ENCODE measurements at regions not wholly inside any gene's neighbourhood (a gene's known extent, or its start where the extent isn't known, plus 50 kb on each side); places are given as distances from the start of the nearest gene placed in this dataset.
A peak's percentile ranks its signal among the peaks of the same experiment; 100 is the strongest.

DNA sequence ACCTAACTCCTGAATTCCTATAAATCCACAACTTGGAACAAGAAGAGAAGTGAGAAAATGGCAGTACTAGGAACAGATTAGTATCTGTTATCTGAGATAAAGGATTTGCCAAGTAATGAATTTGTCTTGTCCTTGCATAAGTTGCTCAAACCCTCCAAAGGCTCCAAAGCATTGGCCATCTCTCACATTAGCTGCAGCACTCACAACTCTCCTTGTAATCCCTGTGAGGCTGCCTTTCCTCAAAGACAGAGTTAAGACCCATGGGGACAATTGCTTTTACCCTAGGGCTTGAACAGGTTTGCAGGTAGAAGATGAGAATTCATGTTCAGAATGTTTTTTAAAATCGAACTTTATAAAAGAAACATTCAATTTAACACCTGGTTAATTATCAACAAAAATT, 1702.2 kb downstream of the EFNB2 start:
- Mint-ChIP-seq H3K4me1 (ENCODE audit: low read depth) (no peaks in the 10 kb centered on the region), H3K27me3 (peaks cover 4% of the 10 kb centered on the region), H3K36me3 (no peaks in the 10 kb centered on the region), H3K9me3 (ENCODE audit: low read depth) (no peaks in the 10 kb centered on the region), H3K4me3 (no peak overlapping the region), H3K27ac (no peak overlapping the region)

DNA sequence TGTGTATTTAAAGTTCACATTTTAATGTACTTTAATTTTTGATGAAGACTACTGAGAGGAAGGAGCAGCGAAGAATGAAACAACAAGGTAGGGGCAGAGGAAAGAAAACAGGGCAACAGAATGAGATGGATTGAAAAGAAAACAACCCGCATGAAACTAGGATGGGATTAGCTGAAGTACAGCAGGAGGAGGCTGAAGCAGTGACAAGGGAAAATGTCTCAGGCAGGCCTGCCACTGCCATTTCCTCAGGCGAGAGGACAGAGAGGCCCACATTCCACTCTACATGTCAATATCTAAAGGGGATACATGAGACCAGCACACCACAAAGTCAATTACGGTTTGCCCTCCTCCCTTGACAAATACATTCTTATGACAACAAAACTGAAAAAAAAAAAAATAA, 1703.2 kb downstream of the EFNB2 start:
- Mint-ChIP-seq H3K4me1 (ENCODE audit: low read depth) (no peaks in the 10 kb centered on the region), H3K36me3 (no peaks in the 10 kb centered on the region), H3K27ac (no peak overlapping the region), H3K4me3 (no peak overlapping the region), H3K27me3 (peaks cover 5% of the 10 kb centered on the region), H3K9me3 (ENCODE audit: low read depth) (peaks cover 2% of the 10 kb centered on the region)

DNA sequence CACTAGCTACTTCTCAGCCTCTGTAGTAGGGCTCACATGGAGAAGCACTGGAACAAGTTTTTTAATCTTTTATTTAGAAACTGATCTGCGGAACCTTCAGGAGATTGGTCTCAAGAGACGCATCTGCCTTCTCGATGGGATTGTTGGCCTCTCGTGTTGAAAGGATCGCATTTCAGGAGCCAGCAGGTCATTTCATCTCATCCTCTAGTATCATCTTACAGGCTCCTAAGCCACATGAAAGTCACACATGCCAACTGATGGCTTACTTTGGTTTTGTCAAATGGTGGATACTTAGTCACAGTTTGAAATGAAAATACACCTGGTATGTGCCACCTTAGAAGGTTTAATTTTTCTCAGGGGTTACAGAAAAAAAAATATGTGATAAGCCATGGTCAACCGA, 1703.6 kb downstream of the EFNB2 start:
- Mint-ChIP-seq H3K4me1 (ENCODE audit: low read depth) (no peaks in the 10 kb centered on the region), H3K27ac (no peak overlapping the region), H3K27me3 (peaks cover 7% of the 10 kb centered on the region), H3K9me3 (ENCODE audit: low read depth) (peaks cover 4% of the 10 kb centered on the region), H3K4me3 (no peak overlapping the region), H3K36me3 (no peaks in the 10 kb centered on the region)

DNA sequence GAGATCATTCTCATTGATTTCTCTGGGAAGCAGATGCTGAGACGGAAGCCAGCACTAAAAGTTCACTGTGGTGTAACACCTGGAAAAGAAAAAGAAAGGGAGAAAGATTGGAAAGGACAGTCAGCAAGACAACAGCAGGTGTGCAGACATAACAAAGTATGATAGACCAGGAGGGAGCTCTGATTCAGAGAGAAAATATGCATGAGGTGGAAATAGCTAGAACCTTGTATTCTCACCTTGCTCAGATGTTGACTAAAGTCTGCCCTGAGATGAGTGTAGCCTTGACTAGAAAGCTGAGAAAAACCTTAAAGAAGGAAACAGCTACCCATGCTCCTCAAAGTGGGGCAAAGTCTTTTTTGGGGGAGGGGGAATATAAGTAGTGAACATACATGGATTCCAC, 1711.8 kb downstream of the EFNB2 start:
- H3K4me1 Mint-ChIP-seq (ENCODE audit: low read depth): no peaks in the 10 kb centered on the region
- H3K9me3 Mint-ChIP-seq (ENCODE audit: low read depth): peaks cover 4% of the 10 kb centered on the region
- no peak overlapping the region for H3K4me3 Mint-ChIP-seq
- H3K36me3 Mint-ChIP-seq: no peaks in the 10 kb centered on the region
- H3K27me3 Mint-ChIP-seq: peaks cover 4% of the 10 kb centered on the region
- no peak overlapping the region for H3K27ac Mint-ChIP-seq

DNA sequence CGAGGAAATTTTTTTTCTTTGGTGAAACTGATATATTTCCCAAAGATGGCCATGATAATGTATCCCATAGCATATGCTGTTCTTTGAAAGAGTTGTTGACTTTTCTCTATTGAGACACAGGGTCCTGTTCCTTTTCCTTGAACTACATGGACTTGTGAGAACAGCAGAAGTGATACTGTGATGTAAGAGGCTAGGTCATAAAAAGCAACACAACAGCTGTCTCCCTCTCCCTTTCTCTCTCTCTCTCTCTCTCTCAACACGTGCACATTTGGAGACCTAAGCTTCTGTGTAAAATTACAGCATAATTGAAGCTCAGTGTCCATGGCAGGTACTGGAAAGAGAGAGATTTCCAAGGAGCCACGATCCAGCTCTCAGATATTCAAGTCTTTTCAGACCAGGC, 1712.4 kb downstream of the EFNB2 start:
- Mint-ChIP-seq H3K27me3 (peaks cover 4% of the 10 kb centered on the region), H3K27ac (no peak overlapping the region), H3K4me1 (ENCODE audit: low read depth) (no peaks in the 10 kb centered on the region), H3K4me3 (no peak overlapping the region), H3K9me3 (ENCODE audit: low read depth) (peaks cover 4% of the 10 kb centered on the region), H3K36me3 (no peaks in the 10 kb centered on the region)

DNA sequence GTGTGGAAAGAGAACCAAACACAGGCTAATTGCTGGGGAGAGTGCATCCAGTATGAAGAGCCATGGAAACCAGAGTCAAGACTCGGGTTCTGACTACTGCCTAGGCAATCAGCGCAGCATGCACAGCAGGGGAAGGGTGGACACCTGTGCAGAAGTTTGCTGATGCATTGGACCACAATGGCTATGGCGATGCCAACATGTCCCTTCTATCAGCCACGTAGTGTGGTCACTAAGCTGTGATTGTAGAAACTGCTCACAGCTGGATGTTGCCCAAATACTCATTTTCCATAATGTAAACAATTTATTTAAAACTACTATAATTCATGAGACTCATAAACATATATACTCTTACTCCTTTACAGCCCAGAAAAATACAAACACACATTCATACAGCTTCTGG, 1718.2 kb downstream of the EFNB2 start:
- H3K36me3 Mint-ChIP-seq: no peaks in the 10 kb centered on the region
- H3K4me1 Mint-ChIP-seq (ENCODE audit: low read depth): peaks cover 3% of the 10 kb centered on the region
- H3K4me3 Mint-ChIP-seq: no peak overlapping the region
- H3K27me3 Mint-ChIP-seq: no peaks in the 10 kb centered on the region
- no peaks in the 10 kb centered on the region for H3K9me3 Mint-ChIP-seq (ENCODE audit: low read depth)
- H3K27ac Mint-ChIP-seq: no peak overlapping the region

DNA sequence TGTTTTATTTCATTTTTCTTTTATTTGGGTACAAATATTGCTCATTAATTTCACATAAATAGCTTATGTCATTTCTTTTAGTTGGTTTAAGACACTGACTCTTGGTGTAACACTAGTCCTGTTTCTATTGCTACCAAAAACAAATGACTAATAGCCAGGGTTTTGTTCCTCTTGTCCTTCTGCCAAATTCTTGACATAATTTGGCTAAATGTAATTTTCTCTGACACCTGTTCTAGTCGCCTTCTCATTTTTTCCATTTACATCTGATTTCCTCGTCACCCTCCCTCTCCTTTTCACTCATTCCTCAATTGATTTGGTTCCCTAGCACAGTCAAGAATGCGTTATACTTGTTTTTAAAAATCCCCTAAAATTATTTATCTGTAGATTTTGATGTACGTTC, 1718.7 kb downstream of the EFNB2 start:
- Mint-ChIP-seq H3K4me3 (no peak overlapping the region), H3K36me3 (no peaks in the 10 kb centered on the region), H3K9me3 (ENCODE audit: low read depth) (no peaks in the 10 kb centered on the region), H3K27me3 (no peaks in the 10 kb centered on the region), H3K4me1 (ENCODE audit: low read depth) (peaks cover 5% of the 10 kb centered on the region), H3K27ac (no peak overlapping the region)

DNA sequence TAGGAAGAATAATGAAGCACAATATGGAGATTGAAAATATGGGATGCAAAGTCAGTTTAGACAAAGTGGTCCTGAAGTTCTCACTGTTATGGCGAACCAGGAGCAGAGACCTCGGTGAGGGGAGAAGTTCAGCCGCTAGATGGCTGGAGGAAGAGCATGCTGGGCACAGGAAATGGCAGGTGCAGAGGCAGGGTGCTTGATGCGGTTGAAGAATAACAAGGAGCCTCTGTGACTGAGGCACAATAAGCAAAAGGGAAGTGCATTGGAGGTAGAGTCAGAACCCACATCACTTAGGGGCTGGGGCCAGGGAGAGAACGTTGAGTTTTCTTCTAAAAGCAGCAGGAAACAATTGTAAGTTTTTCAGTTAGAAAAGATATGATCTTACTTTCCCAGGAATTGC, 1725.2 kb downstream of the EFNB2 start:
- H3K27ac Mint-ChIP-seq: peak overlapping the region; percentile 3

DNA sequence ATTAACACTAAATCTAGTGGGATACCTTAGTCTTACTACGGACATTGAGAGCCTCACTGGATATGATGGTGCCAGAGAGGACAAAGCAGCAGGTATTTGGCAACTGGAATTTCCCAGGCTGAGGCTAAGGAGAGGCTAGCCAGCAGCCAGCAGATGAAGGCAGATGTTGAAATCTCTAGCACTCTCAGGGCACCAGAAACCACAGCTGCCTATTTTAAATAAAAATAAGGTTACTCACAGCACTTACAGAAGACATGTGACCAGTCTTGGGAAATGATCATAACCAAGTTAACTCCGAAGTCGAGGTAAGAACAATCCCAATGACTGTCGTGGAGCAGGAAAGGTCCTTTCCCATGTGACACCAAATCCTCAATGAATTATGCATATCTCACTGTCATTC, 1726.0 kb downstream of the EFNB2 start:
- Mint-ChIP-seq H3K4me1 (ENCODE audit: low read depth) (peaks cover 26% of the 10 kb centered on the region), H3K9me3 (ENCODE audit: low read depth) (peaks cover 3% of the 10 kb centered on the region), H3K4me3 (no peak overlapping the region), H3K27ac (no peak overlapping the region), H3K36me3 (no peaks in the 10 kb centered on the region), H3K27me3 (no peaks in the 10 kb centered on the region)

More for the DNA sequence above, 1725.2 kb downstream of the EFNB2 start:
- Mint-ChIP-seq H3K27me3 (no peaks in the 10 kb centered on the region), H3K36me3 (no peaks in the 10 kb centered on the region), H3K4me1 (ENCODE audit: low read depth) (peaks cover 26% of the 10 kb centered on the region), H3K9me3 (ENCODE audit: low read depth) (peaks cover 3% of the 10 kb centered on the region), H3K4me3 (no peak overlapping the region)

DNA sequence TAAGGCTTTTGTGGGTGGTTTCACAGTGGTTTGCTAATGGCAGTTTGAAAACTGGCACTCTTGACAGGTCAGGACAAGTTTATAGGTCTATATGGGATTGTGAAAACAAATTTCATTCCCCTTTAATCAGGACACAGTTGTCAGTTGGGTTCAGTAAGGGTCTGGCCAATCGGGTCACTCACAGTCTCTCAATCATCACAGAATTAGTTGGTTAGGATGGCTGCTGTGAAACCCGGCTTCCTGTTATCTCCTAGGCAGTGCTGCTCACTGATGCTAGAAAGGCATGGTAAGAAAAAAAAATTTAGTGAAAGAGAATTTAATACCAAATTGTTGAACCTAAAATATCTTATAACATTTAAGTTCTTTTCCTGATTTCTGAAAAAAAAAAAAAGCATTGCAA, 1730.1 kb downstream of the EFNB2 start:
- Mint-ChIP-seq H3K36me3 (no peaks in the 10 kb centered on the region), H3K4me1 (ENCODE audit: low read depth) (peaks cover 12% of the 10 kb centered on the region), H3K27me3 (no peaks in the 10 kb centered on the region), H3K9me3 (ENCODE audit: low read depth) (peaks cover 3% of the 10 kb centered on the region), H3K4me3 (no peak overlapping the region), H3K27ac (no peak overlapping the region)

DNA sequence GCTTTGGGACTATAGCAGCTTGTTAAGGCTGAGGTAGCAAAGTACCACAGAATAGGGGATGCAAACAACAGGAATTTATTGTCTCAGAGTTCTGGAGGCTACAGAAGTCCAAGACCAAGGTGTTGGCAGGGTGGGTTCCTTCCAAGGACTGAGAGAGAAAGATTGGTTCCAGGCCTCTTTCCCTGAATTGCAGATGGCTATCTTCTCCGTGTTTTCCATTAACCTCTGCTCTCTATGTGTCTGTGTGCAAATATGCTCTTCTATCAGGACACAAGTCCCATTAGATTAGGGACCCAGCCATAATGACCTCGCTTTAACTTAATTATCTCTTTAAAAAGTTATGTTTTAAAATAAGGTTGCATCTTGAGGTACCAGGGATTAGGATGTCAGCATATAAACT, 1732.9 kb upstream of the SLC10A2 start:
- no peaks in the 10 kb centered on the region for H3K9me3 Mint-ChIP-seq (ENCODE audit: low read depth)
- H3K4me1 Mint-ChIP-seq (ENCODE audit: low read depth): no peaks in the 10 kb centered on the region
- H3K27me3 Mint-ChIP-seq: peaks cover 2% of the 10 kb centered on the region
- no peak overlapping the region for H3K4me3 Mint-ChIP-seq
- H3K27ac Mint-ChIP-seq: no peak overlapping the region
- H3K36me3 Mint-ChIP-seq: no peaks in the 10 kb centered on the region

DNA sequence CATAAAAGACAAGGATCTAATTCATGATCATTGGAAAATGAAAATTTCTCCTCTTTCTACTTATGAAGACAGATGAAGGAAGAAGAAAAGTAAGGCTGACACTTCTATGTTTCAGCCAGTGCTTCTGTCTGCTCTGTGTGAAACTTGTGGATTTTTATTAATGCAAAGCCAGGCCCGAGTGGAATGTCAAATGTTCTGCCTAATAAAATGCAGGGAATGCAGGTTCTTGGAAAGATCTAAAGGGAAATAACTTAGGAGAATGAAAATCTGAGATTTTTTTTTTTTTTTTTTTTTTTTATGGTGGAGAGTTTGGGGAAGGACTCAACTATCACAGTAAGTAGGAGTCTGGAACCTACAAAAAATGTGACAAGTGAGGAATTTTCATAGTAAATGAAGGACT, 1732.3 kb upstream of the SLC10A2 start:
- Mint-ChIP-seq H3K27me3 (peaks cover 2% of the 10 kb centered on the region), H3K36me3 (no peaks in the 10 kb centered on the region), H3K4me3 (no peak overlapping the region), H3K9me3 (ENCODE audit: low read depth) (no peaks in the 10 kb centered on the region), H3K27ac (no peak overlapping the region), H3K4me1 (ENCODE audit: low read depth) (no peaks in the 10 kb centered on the region)

DNA sequence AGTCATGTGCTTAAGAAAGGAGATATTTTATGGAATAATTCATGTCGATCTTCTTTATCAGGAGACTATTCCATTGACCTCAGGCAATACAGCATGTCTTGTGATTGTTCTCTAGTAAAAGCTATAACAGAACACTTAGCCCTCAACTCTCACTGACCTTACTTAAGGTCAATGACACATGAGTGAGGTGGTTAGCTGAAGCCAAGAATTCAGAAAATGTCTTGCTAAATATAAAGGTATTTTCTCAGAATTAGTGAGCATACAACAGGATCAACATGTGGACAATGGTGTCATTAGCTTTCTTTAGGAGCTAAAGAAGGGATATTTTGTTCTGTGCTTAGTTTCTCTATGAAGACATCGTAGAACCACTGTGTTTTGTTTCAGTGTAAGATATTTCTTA, 1730.4 kb upstream of the SLC10A2 start:
- Mint-ChIP-seq H3K9me3 (ENCODE audit: low read depth) (no peaks in the 10 kb centered on the region), H3K4me3 (no peak overlapping the region), H3K27me3 (peaks cover 2% of the 10 kb centered on the region), H3K27ac (no peak overlapping the region), H3K4me1 (ENCODE audit: low read depth) (no peaks in the 10 kb centered on the region), H3K36me3 (no peaks in the 10 kb centered on the region)

DNA sequence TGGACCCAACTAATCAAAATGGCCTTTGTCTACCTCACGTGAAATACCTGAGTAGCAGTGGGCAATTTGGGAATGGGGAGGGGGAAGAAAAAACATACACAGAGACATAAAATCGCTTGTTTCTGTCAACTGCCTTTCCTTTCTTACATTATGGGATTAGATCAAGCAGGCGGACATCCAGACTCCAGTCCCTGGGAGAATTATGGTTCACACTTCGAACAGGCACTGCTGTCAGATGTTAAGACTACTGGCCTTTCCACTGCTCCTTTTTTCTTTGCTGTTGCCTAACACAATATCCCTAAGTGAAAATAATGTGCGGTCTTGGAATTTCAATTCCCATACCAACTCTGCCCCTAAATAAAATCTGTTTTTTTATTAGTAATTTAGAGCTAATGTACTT, 1719.7 kb upstream of the SLC10A2 start:
- no peak overlapping the region for H3K4me3 Mint-ChIP-seq
- no peaks in the 10 kb centered on the region for H3K9me3 Mint-ChIP-seq (ENCODE audit: low read depth)
- no peak overlapping the region for H3K27ac Mint-ChIP-seq
- no peaks in the 10 kb centered on the region for H3K27me3 Mint-ChIP-seq
- H3K4me1 Mint-ChIP-seq (ENCODE audit: low read depth): no peaks in the 10 kb centered on the region
- H3K36me3 Mint-ChIP-seq: no peaks in the 10 kb centered on the region

DNA sequence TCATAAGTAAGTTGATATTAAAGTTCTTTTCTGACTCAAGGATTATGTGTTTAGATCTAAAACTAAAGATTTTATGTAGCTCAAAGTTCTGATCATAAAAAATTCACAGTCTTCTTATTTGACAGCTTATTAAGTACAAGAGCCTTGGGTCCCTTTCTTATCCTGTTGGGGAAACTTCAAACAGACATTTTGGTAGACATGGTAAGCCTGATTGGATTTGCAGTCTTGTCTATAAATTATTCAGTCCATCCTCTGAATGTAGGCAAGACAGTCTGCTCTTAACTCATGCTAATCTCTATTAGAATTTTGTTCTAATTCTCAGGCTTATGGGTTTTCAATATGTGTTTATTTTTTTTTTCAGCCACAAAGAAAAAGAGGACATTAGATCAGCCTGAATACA, 1718.7 kb upstream of the SLC10A2 start:
- Mint-ChIP-seq H3K4me3 (no peak overlapping the region), H3K27ac (no peak overlapping the region), H3K36me3 (no peaks in the 10 kb centered on the region), H3K27me3 (no peaks in the 10 kb centered on the region), H3K4me1 (ENCODE audit: low read depth) (no peaks in the 10 kb centered on the region), H3K9me3 (ENCODE audit: low read depth) (no peaks in the 10 kb centered on the region)

DNA sequence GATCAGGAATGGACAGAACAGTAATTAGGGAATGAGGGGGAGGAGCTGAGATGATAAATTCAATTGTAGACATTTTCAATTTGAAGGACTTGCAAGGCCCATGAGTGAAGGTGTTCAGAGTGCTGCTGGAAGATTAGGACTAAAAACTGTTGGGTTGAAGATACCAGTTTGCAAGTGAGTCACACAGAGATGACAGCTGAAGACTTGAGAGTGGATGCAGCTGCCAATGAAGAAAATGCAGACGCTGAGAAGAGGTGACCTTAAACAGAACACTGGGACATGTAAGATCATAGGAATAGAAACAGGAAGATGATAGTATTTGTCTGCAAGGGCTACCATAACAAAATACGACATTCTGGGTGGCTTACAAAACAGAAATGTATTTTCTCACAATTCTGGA, 1716.5 kb upstream of the SLC10A2 start:
- Mint-ChIP-seq H3K4me3 (no peak overlapping the region), H3K4me1 (ENCODE audit: low read depth) (no peaks in the 10 kb centered on the region), H3K36me3 (no peaks in the 10 kb centered on the region), H3K27me3 (no peaks in the 10 kb centered on the region), H3K27ac (no peak overlapping the region), H3K9me3 (ENCODE audit: low read depth) (no peaks in the 10 kb centered on the region)
